Fibroblast of skin of abdomen (primary cell): ENCODE measurements at regions not wholly inside any gene's neighbourhood (a gene's known extent, or its start where the extent isn't known, plus 50 kb on each side); places are given as distances from the start of the nearest gene placed in this dataset.
A peak's percentile ranks its signal among the peaks of the same experiment; 100 is the strongest.

ENCODE experiments used
- DNase-seq: peaks from one replicate; pipeline ENCODE4 v3.0.0-alpha.2; 2013

GRCh38 chr13:48181482-48182145, 51.4 kb upstream of the ITM2B start:
- no peak for DNase-seq

GRCh38 chr13:48178126-48178525, 54.9 kb upstream of the ITM2B start:
- no peak for DNase-seq

- no peak for DNase-seq
These were observed 56.2 kb upstream of the ITM2B start for GRCh38 chr13:48176781-48177180.

GRCh38 chr13:48175185-48175584, 57.8 kb upstream of the ITM2B start:
- DNase-seq: no peak

- DNase-seq: no peak
These were observed 65.1 kb upstream of the ITM2B start for GRCh38 chr13:48167866-48168265.

- DNase-seq: no peak
These were observed 67.3 kb upstream of the ITM2B start for GRCh38 chr13:48165727-48166126.

- no peak for DNase-seq
These were observed 67.9 kb upstream of the ITM2B start for GRCh38 chr13:48165063-48165462.

GRCh38 chr13:48163061-48163460, 68.2 kb upstream of the MED4 start:
- no peak for DNase-seq

GRCh38 chr13:48162217-48162616, 67.3 kb upstream of the MED4 start:
- no peak for DNase-seq

DNA sequence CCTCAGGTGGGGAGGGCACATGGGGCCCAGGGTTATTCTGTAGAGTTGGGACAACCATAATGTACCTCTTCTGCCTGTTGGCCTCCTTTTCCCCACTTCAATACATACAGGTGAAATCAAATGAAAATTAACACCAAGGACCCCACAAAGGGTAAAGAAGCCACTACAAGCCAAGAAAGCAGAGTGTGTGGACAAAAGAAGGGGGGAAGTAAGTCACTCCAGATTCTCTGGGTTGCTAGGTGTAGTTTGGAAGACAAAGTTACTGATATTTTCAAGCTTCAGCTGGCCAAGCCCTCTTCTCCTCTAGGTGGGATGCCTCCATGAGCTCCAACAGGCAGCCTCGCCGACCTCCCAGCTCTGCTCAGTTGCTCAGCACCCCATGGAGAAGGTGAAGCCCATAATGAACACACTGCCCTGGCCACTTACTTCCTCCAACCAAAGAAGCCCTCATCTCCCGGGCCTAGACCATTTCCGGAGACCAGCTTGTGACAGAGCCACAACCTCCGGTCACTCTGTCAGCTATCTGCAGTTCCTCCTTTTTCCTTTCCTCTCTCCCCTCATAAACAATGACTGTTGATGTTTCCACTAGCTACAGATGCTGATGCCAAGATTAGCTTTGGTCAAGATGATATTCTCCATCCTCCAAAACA, 66.8 kb upstream of the MED4 start:
- no peak for DNase-seq

DNA sequence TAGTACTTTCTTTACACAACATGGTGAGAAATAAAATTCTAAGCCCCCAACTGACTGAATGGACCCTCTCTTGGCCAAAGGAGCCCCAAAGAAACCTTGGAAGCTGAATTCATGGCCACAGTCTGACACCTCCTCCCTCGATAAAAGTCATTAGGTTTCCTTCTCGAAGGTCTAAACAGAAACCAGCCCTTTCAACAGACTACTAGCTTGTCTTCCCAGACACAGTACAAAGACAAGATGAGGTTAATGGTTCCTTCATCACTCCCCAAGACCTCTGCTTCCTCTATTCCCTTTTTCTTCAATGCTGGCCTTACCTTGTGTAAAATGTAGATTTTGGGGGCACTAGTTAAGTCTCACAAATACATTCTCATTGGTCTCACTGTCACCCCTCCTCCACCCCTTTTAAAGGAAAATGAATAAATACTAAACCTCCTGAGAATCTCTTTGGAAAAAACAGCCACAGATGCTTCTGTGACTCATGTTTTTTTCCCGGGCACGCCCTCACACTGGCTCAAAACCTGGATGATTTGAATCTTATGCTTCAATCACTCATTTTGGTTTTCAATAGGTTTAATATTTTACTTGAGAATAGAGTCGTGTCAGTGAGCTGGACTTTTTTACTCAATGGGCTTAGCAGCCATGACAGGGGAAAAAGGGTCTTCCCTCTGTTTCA, 65.8 kb upstream of the MED4 start:
- DNase-seq: peak; percentile 8

GRCh38 chr13:48159826-48160225, 64.9 kb upstream of the MED4 start:
- DNase-seq: no peak

DNA sequence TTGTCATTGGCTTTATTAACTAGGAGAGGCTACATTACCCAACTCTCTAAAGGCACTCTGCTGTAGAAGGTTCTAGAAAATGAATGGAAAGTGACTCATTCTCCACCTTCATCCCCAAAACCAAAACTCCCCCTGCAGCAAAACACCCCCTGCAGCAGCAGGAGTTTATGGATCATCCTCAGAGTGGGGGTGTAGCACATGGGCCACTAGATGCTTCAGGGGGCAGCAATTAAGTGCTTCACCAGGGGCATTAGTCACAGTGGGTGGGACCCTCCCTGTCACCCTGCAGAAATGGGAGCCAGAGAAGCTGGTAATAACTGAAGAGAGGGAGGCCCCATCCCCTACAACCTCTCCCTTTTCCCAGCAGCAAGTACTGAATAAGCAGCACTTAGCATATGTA, 64.5 kb upstream of the MED4 start:
- no peak for DNase-seq

DNA sequence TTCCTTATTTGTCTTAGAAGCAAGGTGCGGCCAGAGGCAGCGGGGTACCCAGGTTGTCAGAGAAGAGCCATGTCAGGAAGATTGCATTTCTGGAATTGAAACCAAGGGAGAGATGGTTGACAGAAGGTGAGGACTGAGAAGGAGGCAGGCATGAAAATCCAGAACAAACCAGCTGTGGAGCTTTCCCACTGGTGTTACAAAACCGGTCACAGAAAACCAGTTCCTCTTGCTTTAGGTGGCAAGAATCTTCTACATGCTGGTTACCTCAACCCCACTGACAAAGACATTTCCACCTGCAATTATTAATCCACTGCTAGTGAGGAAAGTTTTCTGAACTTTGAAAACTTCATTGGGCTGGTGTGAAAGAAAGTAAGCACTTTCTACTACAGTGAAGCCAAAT, 64.0 kb upstream of the MED4 start:
- DNase-seq: no peak

GRCh38 chr13:48158290-48158689, 63.4 kb upstream of the MED4 start:
- no peak for DNase-seq

GRCh38 chr13:48156466-48156865, 61.6 kb upstream of the MED4 start:
- no peak for DNase-seq

- peak; percentile 18 for DNase-seq
These were observed 60.9 kb upstream of the MED4 start for GRCh38 chr13:48155848-48156247.

DNA sequence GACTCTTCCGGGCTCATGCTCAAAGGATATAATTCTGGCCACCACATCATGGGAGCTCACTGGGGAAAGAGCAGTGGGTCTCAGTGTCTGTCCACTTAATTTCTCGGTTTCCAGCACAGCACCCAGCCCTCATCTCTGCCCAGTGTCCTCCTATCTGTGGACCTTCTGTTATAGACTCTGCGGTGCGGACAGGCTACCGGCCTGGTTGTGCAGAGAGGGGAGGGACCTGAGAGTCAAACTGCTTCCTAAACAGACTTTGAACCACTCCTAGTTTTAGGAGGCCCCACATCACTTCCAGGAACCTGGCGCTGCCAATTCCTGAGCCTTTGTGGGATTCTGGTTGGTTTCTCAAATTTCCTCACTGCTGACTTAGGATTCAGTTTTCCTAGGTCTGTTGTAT, 59.8 kb upstream of the MED4 start:
- DNase-seq: no peak

- DNase-seq: no peak
These were observed 58.3 kb upstream of the MED4 start for GRCh38 chr13:48153186-48153585.

GRCh38 chr13:48151363-48152161, 56.7 kb upstream of the MED4 start:
- DNase-seq: no peak

DNA sequence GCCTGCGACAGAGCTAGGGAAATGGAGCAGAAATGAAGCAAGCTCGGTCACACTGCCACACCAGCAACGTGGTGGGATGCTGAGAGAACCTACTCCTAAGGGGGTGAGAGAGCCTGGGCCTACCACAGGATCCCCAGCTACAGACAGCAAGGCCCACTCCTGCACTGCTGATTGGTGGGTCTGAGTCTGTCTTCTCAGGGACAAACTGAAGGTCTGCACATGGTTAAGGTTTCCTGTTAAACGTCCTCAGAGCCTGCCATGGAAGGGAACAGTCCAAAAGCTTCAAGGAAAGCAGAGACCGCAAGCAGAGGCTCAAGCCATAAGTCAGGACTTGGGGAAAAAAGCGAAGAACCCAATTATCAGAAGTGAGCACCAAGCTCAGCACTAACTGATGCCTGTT, 53.5 kb upstream of the MED4 start:
- DNase-seq: no peak

DNA sequence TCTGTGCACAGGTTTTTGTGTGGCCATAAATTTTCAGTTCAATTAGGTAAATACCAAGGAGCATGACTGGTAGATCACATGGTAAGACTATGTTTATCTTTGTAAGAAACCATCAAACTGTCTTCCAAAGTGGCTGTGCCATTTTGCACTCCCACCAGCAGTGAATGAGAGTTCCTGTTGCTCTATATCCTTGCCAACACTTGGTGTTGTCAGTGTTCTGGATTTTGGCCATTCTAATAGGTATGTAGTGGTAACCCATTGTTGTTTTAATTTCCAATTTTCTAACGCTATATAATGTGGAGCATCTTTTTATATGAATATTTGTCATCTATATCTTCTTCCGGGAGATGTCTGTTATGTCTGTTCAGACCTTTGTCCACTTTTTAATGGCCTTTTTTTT, 51.7 kb upstream of the MED4 start:
- no peak for DNase-seq

DNA sequence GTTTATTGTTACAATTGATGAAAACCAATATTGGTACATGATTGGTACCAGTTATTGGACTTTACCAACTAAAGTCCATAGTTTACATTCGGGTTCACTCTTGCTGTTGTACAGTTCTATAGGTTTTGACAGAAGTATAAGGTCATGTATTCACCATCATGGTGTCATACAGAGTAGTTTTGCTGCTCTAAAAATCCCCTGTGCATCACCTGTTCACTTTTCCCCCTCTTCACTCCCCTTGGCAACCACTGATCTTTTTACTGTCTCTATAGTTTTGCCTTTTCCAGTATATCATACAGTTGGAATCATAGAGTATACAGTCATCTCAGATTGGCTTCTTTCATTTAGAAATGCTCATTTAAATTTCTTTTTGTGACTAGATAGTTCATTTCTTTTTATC, 51.2 kb upstream of the MED4 start:
- DNase-seq: no peak
